GM21717 (cell line): ENCODE measurements at regions not wholly inside any gene's neighbourhood (a gene's known extent, or its start where the extent isn't known, plus 50 kb on each side); places are given as distances from the start of the nearest gene placed in this dataset.
"Not testable (repeated sequence)": the region's sequence is repeated elsewhere in the genome, so short reads cannot be mapped to it uniquely, and the experiment has no call there.

Experiments
- ATAC-seq: cut with Tn5 transposase; IDR thresholded peaks from one replicate; pipeline ENCODE4 v1.9.1; 2021; ENCODE audit warnings: mild to moderate bottlenecking, moderate library complexity; ENCODE audit not compliant: unreplicated experiment

- ATAC-seq = no peak
These were observed 573.9 kb downstream of the RFPL4B start for GRCh38 chr6:112920994-112921393.

GRCh38 chr6:112923940-112924587 is 576.9 kb downstream of the RFPL4B start:
- no peak for ATAC-seq

DNA sequence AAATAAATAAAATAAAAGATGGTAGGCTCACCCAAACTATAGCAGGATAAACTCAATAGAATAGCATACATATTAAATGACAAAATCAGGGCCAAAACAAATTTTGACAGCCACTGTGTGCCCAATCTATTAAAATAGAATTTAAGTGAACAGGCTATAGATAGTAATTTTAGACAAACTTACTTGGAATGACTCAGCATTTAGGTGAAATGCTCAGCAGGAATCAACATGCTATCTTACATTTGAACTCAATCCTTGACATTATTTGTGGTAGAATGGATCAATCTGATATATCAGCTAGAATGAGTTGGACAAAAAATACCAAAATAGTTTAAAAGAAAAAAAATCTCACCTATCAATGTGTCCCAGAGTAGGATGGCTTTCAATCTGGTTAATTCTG is 578.6 kb downstream of the RFPL4B start:
- ATAC-seq = no peak

DNA sequence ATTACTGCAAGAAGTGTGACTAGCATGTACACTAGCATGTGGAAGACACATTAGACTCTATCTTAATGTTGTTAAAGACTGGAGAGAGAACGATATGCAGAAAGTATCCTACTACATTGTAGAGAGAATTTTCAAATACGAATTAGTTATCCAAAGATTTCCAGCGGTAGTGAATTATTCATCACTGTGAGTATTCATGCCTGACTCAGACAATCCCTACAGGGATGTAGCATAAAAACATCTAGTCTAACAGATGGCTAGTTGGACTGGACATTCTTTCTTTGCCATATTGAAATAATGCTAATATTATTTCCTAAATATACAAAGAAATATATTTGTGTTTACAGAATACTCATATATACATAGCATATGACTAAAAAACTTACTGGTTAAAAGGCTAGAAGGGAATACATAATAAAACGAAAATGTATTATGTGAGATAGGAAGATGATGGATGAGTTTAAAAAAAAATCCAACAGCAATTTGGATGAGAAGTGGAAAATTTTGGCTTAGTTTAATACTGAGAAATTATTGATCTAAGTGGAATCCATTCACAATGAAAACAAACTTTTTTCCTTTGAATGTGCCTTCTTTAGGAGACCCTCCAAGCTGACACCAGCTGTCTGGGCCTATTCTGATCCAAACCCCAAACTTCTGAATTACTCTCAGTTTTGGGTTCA is 580.7 kb downstream of the RFPL4B start:
- no peak for ATAC-seq

GRCh38 chr6:112929641-112930040 is 582.5 kb downstream of the RFPL4B start:
- ATAC-seq = no peak

- no peak for ATAC-seq
These were observed 584.7 kb downstream of the RFPL4B start for GRCh38 chr6:112931832-112932231.

DNA sequence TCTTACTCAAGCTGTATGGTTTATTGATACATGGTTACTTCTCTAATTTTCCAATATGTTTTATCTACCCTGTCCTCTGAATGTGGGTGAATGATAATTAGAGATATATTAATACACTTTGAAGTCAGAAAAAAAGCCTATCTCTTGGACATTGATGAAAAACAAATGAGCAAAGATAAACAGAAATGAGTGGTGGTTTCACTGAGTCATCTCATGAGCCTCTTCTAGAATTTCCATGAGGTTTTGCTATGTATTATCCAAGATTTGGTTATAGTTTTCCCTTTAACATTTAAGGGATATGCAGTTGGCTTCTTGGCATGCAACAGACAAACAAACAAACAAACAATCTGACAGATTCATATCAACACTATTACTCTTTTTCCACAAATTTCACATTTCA is 586.8 kb downstream of the RFPL4B start:
- no peak for ATAC-seq

GRCh38 chr6:112934433-112935327 is 587.5 kb downstream of the RFPL4B start:
- no peak for ATAC-seq

- ATAC-seq = no peak
These were observed 588.4 kb downstream of the RFPL4B start for GRCh38 chr6:112935402-112936078.

DNA sequence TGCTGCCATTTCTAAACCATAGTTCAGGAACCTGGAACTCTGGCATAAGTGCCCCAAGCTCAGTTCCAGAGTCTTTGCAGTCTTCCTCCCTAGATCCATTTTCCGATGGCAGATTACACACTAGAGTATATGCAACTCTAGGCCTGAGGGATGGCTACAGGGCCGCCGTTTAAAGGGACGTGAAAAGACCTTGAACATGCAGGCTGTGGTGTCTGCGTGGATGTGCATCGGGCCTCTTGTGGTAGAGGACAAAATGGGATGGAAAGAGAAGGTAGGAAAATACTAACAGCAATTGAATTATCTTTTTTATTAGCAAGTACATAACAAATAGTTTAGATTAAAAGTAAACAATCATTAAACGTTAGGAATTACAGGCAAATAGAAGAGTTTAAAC is 588.9 kb downstream of the RFPL4B start:
- ATAC-seq = no peak

DNA sequence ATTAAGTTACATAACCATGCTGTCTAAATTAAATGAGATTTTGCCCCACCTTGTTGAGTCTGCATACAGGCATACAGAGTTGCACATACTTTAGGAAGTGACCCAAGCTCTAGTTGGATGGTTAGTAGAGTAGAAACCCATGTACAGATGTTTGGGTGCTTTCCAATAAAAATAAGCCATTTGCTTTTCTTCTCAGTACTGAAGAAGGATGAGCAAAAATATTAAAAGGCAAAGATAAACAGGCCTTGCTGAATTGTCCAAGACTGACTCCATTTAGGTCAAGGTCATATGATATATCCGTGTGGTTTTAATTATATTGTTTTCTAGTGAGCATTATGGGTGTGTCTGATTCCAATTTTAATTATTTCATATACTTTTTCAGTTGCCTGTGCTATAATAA is 589.4 kb downstream of the RFPL4B start:
- no peak for ATAC-seq

DNA sequence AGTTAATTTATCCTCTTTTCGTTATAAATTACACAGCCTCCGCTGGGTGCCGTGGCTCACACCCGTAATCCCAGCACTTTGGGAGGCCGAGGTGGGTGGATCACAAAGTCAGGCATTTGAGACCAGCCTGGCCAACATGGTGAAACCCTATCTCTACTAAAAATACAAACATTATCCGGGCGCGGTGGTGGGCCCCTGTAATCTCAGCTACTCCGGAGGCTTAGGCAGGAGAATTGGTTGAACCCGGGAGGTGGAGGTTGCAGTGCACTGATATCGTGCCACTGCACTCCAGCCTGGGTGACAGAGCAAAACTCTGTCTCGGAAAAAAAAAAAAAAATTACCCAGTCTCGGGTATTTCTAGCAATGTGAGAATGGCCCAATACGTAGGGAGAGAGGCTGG is 590.6 kb downstream of the RFPL4B start:
- not testable (repeated sequence) for ATAC-seq

DNA sequence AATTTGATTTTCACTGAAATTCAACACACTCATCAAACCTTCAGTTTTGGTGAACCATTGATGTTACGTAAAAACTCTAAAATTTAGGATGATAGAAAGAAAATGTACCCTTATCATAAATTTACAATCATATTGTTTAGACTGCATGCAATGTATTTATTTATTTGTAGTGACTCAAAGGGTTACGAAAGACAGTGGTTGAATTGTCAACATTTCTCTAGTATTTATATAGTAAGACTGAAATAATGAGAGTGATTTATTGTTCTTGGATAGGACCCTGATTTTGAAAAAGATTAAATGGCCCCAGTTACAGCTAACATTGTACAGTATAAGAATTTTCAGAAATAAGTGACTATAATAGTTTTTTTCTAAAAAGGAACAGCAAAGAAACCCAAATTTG is 591.5 kb downstream of the RFPL4B start:
- no peak for ATAC-seq

GRCh38 chr6:112939563-112939962 is 592.4 kb downstream of the RFPL4B start:
- ATAC-seq = no peak

- ATAC-seq = no peak
These were observed 594.5 kb downstream of the RFPL4B start for GRCh38 chr6:112941613-112942012.

- no peak for ATAC-seq
These were observed 598.9 kb downstream of the RFPL4B start for GRCh38 chr6:112946051-112946450.

GRCh38 chr6:112947507-112947906 is 600.4 kb downstream of the RFPL4B start:
- no peak for ATAC-seq

DNA sequence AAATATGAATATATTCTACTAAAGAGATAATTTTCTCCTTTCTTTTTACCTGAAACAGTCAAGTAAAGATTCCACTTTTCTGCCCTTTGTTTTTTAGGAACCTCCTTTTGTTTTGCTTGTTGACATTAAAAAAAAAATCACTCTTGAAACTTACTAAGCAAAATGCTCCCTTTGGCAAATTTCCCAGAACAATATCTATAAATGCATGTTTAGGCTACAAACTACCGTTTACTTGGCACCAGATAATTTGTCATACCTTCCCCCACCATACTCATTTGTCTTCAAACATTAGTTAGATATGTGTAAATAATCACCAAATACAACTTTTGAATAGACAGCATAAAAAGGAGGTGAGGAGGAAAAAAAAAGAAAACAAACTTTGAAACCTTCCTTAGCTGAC is 604.7 kb downstream of the RFPL4B start:
- no peak for ATAC-seq

- ATAC-seq = not testable (repeated sequence)
These were observed 608.6 kb downstream of the RFPL4B start for GRCh38 chr6:112955743-112956142.

GRCh38 chr6:112956696-112957535 is 609.8 kb downstream of the RFPL4B start:
- ATAC-seq = no peak
